NCI-H524 treated with DMSO at 0.1 percent for 48 hours (cell line): ENCODE measurements at regions not wholly inside any gene's neighbourhood (a gene's known extent, or its start where the extent isn't known, plus 50 kb on each side); places are given as distances from the start of the nearest gene placed in this dataset.

ENCODE experiments used
- DNase-seq: peaks from one replicate; lab custom pipeline; 2025; lab: John Stamatoyannopoulos, UW

GRCh38 chr2:217623281-217623912, 379.4 kb downstream of the TNS1 start:
- no peak for DNase-seq

DNA sequence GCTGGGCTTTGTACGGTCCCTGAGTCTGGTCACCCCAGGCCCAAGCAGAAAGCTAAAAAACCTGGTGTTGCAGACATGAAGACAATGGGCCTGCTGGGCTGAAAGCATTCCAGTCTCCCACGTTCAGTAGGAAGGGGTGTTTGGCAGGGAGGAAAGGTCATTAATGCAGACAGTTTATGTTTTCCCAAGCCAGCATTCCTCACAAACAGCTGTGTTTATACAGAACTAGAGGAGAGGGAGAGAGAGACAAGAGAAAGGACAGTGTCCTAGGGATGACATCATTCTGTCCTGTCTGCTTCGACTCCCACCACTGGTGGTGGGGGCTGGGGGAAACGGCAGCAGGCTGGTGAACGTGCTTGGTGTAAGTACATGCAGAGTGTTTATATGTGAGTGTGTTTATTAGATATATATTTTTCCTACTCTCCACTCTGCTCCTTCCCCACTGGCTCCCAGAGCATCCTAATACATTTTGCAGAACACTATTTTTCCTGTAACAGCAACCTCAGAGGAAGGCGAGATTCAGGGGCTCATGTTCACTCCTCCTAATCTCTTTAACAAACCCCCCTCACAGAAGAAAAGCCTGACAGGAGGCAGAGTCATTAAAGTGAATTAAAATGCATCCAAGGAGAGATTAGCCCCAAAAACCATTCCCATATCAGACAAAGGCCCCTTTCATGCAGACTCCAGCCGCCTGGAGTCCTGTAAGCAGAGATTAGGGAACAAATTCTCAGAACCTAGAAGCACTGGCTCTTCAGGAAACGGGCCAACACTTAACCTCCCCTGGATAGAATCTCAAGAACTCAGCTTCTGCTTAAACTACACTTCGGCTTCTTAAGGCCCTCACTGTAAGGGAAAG, 380.4 kb downstream of the TNS1 start:
- peak; percentile 52 for DNase-seq

DNA sequence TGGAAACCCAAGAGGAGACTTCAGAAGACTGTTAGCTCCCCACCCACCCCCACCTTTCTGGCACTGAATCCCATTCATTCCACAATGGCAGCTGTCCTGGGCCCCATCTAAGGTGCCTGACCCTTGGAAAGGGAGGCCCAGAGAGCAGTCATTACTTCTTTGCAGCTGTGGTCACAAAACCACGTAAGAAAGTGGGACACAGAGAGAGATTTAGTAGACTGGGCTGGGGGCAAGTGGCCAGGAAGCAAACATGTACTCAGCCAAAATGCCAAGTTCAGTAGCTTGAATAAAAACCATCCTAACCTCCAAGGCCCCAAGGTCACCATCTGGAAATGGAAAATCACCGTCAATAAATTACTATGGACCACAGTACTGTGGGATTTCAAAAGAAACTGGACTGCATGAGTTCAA, 381.4 kb downstream of the TNS1 start:
- DNase-seq: no peak

- DNase-seq: no peak
Measured at GRCh38 chr2:217618744-217619143, 384.1 kb downstream of the TNS1 start.

- DNase-seq: no peak
Measured at GRCh38 chr2:217617616-217618022, 385.2 kb downstream of the TNS1 start.

DNA sequence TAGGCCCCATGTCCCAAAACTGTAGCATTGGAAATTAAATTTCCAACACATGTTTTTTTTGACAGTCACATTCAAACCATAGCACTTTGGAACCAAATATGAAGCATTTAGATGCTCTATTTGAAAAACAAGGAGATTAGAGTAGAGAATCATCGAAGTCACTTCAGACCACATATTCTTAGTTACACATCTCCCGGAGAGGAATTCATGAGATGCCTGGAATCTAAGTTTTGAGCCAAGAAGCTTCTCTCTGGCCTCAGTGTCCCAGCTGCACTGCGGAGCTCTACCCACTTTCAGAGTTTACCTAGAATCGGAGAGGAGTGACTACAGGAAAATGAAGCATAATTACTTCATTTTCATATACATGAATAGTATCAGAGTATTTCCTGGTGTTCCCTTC, 385.9 kb downstream of the TNS1 start:
- no peak for DNase-seq

GRCh38 chr2:217615171-217615570, 387.6 kb downstream of the TNS1 start:
- DNase-seq: no peak

- no peak for DNase-seq
Measured at GRCh38 chr2:217614498-217614897, 388.3 kb downstream of the TNS1 start.

DNA sequence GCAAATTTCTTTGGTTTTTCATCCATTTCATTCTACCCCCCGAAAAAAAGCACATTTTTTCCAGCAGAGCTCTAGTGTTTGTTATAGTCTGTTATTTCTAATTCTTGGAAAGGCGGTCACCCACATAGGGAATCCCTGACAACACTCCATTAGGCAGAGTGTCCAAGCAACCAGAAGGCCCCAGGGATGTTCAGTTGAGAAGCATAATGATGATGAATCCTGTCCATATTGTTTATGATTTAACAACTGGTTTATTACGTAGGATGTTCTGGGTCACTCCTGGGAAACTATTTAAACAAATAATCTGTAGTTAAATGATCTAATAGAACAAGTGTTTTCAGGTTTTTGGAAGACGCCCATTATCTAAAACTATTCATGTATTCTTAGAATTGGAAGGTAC, 388.7 kb downstream of the TNS1 start:
- no peak for DNase-seq

GRCh38 chr2:217612920-217613319, 389.9 kb downstream of the TNS1 start:
- no peak for DNase-seq

DNA sequence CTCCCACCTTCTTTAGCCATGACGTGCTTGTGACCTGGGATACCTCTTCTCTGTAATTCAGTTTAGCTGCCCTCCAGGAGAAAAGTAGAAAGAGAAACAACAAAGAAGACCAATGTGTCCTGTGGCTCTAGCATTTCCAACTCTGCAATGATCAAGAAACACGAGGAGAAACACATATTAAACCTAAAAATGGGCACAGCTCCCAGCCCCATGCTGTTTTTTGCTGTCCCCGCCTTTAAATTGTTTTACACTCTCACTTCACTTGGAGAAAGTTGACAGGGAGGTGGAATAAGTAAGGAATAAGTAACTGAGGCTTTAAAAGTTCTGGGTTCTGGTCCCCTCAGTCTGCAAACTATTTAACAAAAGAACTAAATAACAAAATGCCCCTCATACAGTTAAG, 390.6 kb downstream of the TNS1 start:
- no peak for DNase-seq

DNA sequence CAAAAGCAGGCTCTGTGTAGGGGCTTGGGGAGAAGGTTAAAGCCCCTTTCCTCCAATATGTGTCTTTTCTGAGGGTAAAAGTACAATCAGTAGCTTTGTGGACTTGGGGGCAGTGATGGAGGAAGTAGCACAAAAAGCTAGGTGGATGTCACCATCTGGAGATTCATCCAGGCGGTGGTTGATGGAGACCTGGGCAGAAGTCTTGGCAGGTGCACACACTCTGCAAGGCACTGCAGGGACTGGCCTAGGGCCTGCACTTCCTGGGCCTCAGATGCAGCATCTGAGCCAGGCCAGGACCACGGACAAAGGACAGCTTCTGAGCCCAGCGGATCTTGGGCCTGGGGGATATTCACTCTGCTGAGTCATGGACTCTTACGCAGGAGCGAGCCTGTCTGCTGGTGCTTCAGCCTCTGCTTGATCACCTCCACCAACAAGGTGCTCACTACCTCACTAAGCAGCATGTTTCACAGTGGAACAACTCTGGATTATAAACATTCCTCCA, 391.1 kb downstream of the TNS1 start:
- DNase-seq: no peak

DNA sequence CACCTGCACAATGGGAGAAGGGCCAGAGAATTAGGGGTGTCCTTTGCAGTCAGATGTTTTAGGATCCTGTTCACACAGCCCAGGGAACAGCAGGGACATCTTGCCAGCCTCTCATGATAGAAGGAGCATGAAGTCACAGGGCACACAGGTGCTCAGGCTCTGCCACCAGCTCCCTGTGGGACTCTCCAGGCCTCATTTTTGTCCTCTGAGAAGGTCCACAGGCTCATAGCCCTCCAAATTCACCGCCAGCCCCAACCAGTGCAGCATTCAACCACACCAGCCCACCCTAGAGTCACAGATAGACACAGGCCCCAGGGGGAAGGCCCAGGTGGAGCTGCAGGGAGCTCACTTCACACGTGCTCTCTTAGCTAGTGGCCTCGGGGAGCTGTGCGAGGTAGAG, 391.7 kb downstream of the TNS1 start:
- no peak for DNase-seq

DNA sequence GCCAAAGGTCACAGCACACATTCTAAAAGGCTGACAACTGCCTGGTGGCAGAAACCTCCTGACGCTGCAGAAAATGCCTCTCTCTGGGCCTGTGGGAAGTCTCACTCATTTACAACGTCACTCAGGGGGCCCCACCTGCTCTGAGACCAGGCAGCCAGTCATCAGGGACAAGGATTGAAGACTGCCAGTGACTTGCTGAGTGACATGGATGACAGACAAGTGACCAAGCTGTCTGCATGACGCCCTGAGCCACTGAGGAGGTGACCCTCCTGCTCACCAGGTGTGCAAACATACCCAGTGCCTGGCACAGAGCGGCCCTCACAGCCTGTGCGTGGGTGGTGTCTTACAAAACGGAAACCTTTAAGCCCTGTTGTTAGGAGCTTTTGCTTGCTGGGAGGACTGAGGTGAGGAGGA, 392.4 kb downstream of the TNS1 start:
- no peak for DNase-seq

GRCh38 chr2:217609952-217610351, 392.8 kb downstream of the TNS1 start:
- DNase-seq: no peak

DNA sequence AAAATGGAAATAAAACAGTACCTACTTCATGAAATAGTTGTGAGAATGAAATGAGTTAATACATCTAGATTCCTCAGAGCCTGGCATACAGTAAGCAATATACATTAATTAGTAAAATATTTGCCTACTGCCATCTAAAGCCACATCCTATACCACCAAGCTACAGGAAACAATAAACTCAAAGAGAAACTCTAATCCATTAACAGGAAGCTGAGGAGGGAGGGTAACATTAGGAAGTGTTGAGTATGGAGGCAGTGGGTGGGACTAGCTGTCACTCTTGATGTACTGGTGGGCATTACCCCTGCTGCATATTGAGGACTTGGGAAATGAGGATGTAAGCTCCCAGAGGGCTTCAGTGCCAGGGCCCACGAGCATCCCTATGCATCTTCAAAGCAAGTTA, 396.5 kb downstream of the TNS1 start:
- DNase-seq: no peak

DNA sequence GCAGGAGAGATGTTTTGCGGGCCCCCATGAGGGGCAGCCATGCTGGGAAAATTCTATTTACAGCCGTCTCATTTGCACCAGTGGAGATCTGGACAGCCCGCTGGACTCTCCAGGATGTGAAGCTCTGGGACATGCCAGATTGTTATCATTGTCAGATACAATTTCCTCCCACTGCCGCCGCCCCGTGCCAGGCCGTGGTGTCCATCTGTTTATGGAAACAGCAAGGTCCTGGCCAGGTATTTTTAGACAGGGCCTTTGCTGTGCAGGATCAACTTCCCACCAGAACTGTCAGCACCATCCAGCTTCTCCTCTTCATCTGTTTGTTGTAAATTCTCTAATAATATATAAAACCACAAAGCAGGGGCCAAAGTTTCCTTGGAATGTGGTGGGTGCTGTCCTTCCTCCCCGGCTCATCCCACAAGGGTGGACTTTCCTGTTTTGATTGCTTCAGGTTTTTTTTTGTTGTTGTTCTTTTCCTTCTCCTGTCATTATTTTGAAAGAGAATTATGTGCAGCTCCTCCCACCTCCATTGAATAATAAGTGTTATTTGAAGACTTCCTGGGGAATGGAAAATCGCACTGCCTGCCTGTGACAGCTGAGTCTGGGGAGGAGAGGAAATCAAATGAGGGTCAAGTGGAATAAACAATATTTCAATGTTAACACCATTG, 398.1 kb downstream of the TNS1 start:
- DNase-seq: no peak

GRCh38 chr2:217601601-217602000, 401.2 kb downstream of the TNS1 start:
- DNase-seq: no peak

DNA sequence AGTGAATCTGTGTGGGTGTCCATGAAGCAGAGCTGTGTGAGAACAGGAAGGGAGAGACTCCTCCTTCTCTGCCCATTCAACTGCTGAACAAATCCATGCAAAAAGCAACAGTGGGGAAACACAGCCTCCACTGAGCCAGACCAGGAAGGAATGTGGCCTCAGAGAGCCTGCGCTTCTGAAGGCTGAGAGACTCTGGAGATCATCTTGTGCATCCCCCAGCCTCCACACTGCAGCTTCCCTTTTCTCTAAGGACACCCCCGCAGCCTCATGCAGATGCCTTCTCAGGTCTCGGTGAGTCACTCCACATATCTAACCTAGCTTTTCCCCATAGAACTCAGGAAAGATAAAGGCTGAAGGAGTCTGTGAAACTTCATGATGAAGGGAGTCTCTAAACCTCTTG, 402.9 kb downstream of the TNS1 start:
- DNase-seq: no peak

- no peak for DNase-seq
Measured at GRCh38 chr2:217597681-217598080, 405.1 kb downstream of the TNS1 start.

DNA sequence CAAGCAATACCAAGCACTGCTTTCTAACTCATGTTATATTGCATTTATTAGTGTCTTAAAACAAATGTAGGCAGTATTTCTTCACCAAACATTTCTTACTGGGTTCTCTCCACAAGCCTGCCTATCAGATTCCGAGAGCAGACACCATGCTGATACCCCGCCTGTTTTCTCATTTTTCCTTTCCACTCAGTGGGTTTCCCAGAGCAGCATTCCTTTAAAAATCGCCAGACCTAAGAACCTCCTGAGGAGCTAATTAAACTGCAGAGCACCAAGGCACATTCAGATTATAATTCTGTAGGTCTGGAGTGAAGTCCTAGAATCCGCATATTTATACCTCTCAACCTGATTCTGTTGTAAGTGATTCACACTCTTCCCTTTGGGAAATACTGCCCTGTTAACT, 405.6 kb downstream of the TNS1 start:
- no peak for DNase-seq

DNA sequence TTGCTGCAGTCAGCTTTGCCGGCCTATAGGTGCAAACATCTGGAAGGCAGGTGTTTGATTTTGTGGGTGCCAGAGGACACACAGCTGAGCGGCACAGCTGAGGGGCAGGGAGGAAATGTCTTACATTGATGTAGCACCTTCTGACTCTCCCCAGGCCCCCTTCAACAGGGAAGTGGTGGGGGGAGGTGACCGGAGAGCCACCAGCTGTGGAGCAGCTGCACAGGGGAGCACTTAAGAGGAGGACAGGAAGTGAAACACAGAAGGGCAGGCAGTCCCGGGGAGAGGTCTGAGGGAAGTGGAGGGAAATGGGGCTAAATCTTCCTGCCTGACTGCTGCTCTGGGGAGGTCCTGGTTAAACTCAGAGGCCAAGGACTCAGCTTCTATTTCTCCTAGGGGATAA, 409.1 kb downstream of the TNS1 start:
- DNase-seq: no peak

- no peak for DNase-seq
Measured at GRCh38 chr2:217588266-217588665, 414.5 kb downstream of the TNS1 start.
